DMS114 treated with DMSO at 0.1 percent for 48 hours (cell line): ENCODE measurements at regions not wholly inside any gene's neighbourhood (a gene's known extent, or its start where the extent isn't known, plus 50 kb on each side); places are given as distances from the start of the nearest gene placed in this dataset.

Experiments
- DNase-seq: peaks from one replicate; lab custom pipeline; 2025; ENCODE audit not compliant: unreplicated experiment; lab: John Stamatoyannopoulos, UW

DNA sequence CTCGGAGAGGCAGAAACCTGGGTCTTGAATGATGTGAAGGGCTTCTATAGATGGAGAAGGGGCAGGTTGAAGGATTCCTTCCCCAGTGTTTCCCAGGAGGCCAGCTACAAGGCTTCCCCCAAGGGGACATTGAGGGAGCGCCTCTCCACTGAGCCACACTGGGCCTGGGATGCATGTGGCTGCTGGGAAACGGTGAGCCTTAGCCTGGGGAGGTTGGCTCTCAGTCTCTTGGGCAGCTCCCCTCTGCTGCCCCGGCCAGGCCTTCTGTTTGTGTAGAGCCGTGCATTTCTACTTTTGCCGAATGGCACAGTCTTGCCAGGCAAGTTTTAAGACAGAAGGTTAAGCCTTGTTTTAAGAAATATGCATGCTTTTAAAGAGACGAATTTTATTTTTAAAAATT, 254.4 kb upstream of the POU3F1 start:
- no peak for DNase-seq

DNA sequence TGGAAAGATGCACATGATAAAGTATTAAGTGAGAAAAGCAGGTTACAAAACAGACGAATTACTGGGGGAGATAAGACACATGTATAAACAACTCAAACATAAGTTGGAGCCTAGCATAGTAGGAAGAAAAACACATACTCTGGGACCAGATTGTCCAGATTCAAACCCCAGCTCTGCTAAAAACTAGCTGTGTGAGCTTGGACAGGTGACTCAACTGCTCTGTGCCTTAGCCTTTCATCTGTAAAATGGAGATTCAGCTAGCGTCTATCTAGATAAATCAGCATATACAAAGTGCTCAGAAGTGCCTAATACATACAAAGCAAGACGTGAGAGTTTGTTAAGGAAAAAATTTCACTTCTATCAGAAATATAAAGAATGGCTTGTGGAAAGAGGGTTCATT, 254.0 kb upstream of the POU3F1 start:
- DNase-seq = no peak

- DNase-seq = no peak
Measured at GRCh38 chr1:38297842-38298241, 251.2 kb upstream of the POU3F1 start.

DNA sequence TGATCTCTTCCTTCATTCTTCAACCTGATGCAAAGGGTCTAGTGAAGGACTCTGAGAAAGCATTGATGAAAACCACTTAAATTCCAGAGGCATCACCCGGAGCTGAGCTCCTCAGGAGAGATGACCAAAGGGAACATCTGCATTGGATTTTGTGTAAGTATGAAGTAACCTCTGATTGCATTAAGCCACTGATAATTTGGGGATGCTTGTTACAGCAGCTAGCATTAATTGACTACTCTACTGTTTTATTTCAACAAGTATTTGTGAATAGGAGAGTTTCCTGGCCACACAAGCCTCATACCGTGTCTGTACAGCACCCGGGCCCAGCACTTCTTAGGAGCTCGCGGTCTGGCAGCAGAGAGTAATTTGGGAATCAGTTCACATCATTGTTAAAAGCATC, 250.7 kb upstream of the POU3F1 start:
- no peak for DNase-seq

- DNase-seq = no peak
Measured at GRCh38 chr1:38296047-38296446, 249.5 kb upstream of the POU3F1 start.

GRCh38 chr1:38293567-38293966, 247.0 kb upstream of the POU3F1 start:
- no peak for DNase-seq

- no peak for DNase-seq
Measured at GRCh38 chr1:38292969-38293368, 246.4 kb upstream of the POU3F1 start.

DNA sequence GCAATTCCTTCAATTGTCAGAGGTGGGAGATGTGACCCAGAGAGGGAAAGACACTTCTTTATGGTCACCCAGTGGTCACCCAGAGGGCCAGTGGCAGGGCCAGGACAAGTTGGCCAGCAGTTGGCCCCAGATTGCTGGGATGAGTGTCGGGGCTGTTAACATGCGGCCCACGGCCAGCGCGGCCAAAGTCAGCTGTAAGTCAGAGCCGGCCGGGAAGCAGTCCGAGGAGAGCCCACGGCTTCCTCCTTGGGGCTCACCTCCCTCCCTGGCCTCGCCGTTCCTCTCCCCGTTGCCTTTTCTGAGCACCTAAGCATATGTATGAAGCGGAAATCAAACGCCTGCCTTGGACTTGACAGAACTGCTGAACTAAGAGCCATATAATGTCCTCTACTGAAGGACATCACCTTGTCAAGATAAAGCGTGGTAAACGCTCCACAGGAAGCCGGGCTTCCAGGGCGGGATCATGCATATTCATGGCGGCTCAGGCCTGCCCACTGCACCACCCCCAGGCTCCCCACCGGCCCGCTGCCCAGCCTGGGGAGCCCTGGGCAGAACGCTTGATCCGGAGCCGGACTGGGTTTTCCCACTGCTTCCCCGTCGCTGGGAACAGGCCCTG, 245.4 kb upstream of the POU3F1 start:
- no peak for DNase-seq

DNA sequence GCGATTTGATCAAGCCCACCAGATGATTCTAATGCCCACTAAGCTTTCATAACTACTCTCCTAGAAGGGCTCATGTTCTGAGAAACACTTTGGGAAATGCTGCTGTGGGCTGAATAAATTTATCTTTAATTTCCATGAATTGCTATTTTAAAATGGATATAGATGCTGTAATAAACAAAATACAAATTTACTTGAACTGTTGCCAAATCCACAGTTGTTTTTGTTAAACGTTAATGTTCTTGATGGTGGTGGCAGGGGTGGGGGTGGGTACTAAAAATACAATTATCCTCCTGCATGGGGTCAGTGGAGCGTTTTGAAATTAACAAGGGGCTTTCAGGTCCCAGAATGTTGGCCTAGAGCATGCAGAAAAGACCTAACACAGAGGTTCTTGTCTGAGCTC, 244.7 kb upstream of the POU3F1 start:
- no peak for DNase-seq

GRCh38 chr1:38289034-38289433, 242.4 kb upstream of the POU3F1 start:
- DNase-seq = no peak

GRCh38 chr1:38287547-38287946, 241.0 kb upstream of the POU3F1 start:
- DNase-seq = no peak

DNA sequence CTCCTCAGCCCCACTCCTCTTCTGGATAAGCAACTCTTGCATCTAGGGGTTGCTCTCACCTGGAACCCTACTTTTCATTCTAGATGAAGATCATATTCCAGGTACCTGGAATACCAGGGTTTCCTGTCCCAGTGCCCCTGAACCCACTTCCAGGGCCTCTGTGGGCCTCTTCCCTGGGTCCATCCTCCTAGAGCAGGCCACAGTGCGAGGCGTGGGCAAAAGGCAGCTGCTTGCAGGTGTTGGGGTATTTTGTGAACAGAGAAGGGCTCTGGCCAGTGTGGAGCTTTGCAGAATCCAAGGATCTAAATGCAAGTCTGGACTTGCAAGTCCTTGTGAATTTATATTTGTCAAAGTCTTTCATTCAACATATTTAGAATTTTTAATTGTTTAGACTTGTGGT, 240.4 kb upstream of the POU3F1 start:
- no peak for DNase-seq

- DNase-seq = no peak
Measured at GRCh38 chr1:38285807-38286530, 239.4 kb upstream of the POU3F1 start.

- DNase-seq = no peak
Measured at GRCh38 chr1:38284953-38285352, 238.4 kb upstream of the POU3F1 start.

GRCh38 chr1:38283696-38284470, 237.3 kb upstream of the POU3F1 start:
- DNase-seq = no peak

DNA sequence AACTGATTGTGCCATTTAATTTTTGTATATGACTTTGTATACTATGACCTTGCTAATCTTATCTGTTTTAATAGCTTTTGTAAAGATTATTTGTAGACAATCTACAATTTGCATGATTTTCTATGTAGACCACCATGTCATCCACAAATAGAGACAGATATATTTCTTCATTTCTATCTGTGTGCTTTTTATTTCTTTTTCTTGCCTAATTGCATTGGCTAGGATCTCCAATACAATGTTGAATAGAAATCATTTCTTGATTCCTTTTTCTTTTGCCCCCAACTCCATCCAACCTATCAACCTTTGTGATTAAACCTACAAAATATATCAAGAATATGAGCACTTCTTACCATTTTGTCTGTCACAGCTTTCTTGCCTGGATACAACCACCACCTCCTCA, 232.6 kb upstream of the POU3F1 start:
- no peak for DNase-seq

- no peak for DNase-seq
Measured at GRCh38 chr1:38277646-38278045, 231.1 kb upstream of the POU3F1 start.

- no peak for DNase-seq
Measured at GRCh38 chr1:38275960-38276359, 229.4 kb upstream of the POU3F1 start.

DNA sequence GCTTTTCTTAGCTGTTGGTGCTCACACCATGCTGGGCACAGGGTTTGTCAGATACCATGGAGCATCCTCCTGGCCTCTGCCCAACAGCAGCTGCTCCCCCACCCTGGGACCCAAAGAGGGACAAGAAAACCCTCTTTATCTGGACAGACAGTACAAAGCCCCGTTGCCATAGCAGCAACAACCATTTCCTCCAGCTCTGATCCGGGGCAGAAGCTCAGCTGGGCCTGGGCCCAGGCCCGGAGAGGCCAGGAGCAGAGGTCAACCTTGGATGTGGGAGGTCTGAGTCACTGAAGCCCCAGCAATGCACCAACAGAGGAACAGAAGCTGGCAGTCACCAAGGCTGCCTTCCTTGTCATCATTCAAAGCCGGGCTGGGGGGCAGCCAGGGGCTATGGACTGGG, 228.4 kb upstream of the POU3F1 start:
- no peak for DNase-seq

DNA sequence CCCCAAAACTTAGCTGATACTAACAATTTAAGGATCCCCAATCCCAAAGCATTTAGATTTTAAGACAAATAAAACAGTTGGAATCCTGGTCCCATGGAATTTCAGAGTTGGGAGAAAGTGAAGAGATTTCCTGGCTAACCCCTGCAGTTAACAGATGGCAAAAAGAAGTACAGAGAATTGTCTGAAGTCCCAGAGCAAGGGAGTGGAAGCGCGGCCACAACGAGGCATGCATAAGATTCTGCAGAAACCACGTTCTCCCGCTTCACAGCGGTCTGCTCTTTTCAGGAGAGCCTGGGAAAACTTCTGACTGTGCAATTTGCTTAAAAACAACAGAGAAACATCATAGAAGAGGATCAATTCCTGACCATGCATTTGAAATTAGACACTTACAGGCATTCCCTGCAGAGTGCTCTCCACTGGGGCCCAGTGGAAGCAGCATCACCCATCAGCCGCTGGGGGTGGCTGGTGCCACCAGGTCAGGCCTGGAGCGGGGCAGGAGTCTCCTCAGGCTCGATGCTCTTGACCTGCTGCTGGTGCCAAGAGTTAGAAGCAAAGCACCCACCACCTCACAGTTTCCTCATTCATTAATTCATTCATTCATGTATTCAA, 226.7 kb upstream of the POU3F1 start:
- DNase-seq = no peak

GRCh38 chr1:38272515-38272914, 225.9 kb upstream of the POU3F1 start:
- DNase-seq = no peak
